ENCODE measurements at regions not wholly inside any gene's neighbourhood (a gene's known extent, or its start where the extent isn't known, plus 50 kb on each side); places are given as distances from the start of the nearest gene placed in this dataset.
"Not testable (repeated sequence)": the region's sequence is repeated elsewhere in the genome, so short reads cannot be mapped to it uniquely, and the experiment has no call there.

DNA sequence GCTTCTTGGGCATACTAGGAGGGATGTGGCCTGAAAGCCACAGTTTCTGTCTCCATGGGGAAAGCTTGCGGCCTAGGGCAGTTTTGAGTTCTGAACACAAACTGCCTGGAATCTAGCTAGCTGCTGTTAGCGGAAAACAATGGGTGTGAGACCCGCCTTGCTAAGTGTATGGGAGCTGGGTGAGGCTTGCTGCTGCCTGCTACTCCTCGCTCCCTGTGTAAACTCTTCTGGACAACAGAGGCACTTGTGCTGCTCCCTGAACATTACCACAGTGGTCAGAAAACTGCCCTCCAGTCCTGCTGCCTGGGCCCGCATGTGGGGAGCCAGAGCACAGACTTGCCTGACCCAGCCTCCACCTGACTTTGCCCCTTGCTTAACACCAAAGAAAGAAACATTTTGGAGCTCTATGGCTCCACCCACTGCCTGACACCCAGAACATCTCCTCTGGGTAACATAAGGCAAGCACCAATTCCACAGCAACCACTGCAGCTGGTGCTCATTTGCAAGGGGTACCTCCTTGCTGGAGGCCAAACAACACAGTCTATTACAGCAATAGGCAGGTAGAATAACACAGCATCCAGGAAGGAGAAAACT lies 766.3 kb upstream of the RAG2 start:
- no peak for DNase-seq

DNA sequence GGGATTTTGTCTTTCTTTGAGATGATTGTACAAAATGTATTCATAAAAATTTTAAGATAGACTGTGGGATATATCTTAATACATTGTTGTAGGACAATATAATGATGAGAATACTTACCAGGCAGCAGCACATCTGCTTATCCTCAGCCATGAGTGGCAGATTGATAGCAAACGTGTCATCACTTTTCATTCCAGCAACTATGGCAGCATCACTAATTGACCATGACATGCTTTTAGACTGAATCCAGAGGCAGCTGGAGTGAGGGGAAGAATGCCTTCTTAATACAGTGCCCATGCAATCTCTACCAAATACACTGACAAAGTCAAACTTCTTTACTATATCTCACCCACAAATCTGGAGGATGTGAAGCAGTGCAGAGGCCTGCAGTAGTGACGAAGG lies 755.2 kb upstream of the RAG2 start:
- DNase-seq, result no peak

- no peak for DNase-seq
These were observed 754.4 kb upstream of the RAG2 start for GRCh38 chr11:37352485-37352884.

DNA sequence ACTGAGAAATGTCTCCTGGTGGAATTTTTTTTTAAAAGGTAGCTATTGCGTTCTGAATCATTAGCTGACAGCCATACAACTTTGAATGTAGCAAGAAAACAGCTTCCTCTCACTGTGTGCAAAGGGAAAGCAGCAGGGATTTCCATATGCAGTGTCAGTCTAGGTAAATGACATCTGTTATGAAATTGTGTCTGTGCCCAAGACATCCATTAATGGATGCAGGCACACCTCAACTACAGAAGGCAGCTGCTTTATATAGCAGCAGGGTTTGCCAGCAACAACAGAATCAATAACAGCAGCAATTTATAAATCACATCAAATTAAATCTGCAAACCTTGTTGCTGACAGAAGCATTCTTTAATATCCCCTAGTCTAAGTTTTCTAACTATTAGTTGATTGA lies 745.3 kb upstream of the RAG2 start:
- DNase-seq, result no peak

GRCh38 chr11:37336401-37336800 lies 738.4 kb upstream of the RAG2 start:
- no peak for DNase-seq

DNA sequence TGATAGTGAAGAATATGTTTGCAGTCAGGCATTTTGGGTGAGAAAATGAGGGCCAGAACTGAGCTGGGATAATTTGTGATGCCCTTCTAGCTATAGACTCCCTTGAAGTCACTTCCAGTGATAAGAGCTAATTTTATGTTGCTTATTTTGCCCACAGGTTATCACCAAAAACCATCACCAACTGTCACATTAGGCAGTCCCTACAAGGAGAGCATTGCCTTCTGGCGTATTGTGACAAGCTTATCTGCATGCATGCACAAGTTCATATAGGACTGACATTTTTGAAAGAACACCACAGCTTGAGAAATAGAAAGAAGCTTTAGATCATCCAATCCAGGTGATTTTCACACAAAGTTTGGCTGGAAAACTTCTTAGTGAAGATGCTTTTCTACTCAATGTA lies 735.3 kb upstream of the RAG2 start:
- no peak for DNase-seq

- no peak for DNase-seq
These were observed 725.8 kb upstream of the RAG2 start for GRCh38 chr11:37323843-37324242.

DNA sequence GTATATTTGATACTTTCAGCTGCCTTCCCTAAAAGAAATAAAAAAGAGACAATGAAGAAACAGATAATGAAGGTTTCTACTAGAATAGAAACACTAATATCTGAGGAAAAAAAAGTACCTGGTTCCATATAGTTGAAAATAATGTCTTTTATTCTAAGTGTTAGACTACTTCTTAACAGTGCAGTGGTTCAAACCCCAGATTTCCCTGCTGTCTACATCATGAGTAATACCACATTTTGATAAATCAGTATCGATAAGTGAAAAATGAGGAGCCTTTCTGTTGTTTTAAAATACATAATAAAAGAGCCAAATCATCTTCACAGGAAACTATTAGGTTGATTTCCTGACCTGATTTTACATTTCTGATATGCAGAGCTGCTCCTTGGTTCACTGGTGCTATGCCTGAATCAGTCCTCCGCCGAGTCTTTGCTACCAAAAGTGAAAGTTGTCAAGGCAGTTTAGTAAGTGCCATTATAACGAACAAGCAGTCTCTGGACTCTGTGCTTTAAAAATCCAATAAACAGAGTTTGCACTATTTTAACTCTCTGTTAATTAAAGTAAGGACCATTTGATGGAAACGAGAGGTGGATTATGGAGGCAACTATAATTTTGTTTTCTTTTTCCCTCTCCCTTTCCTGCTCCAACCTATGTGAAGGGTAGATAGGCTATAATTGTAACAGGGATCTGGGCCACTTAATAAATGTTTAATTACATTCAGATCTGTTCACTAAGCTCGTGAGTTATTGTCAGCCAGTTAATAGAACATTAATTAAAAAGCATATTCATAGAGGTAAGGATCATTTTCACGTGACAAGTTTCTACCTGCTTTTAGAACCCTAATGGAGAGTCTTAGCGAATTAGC lies 724.5 kb upstream of the RAG2 start:
- DNase-seq, result no peak

- no peak for DNase-seq
These were observed 722.9 kb upstream of the RAG2 start for GRCh38 chr11:37320921-37321320.

DNA sequence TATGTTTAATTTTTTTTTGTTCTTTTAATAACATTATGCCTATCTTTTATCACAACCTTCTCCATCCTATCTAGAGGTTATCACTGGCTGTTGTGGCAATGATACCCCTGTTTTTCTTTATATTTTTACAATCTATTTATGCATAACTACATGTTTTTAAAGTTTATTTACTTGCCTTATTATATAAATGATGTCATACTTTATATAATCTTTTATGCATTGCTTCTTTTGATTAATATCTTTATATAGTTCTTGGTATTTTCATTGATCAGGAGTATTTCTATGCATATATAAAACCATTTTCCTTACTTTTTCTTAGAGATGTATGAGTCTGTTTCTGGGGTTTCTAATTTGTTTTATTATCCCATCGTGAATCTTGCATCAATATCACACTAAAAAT lies 719.8 kb upstream of the RAG2 start:
- DNase-seq, result no peak

- no peak for DNase-seq
These were observed 715.2 kb upstream of the RAG2 start for GRCh38 chr11:37313266-37313665.

- no peak for DNase-seq
These were observed 708.5 kb upstream of the RAG2 start for GRCh38 chr11:37306563-37306962.

GRCh38 chr11:37301405-37301804 lies 703.4 kb upstream of the RAG2 start:
- DNase-seq, result not testable (repeated sequence)

- no peak for DNase-seq
These were observed 700.1 kb upstream of the RAG2 start for GRCh38 chr11:37298173-37298572.

DNA sequence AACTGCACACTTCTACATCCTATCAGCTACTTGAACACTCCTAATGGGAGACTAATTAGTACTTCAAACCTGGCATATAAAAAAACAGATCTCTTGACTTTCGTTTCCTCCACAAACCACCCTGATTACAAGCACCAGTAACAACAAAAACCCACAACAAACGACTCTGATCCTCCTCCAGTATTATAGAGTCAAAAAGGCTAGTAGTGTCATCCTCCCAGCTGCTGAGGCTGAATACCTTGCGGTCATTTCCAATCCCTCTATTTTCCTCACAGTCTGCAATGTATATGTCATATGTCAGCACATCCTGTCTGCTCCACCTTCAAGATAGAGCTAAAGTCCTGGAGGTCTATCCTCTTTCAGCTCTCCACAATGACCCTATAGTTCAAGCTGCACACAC lies 688.9 kb upstream of the RAG2 start:
- DNase-seq, result no peak

DNA sequence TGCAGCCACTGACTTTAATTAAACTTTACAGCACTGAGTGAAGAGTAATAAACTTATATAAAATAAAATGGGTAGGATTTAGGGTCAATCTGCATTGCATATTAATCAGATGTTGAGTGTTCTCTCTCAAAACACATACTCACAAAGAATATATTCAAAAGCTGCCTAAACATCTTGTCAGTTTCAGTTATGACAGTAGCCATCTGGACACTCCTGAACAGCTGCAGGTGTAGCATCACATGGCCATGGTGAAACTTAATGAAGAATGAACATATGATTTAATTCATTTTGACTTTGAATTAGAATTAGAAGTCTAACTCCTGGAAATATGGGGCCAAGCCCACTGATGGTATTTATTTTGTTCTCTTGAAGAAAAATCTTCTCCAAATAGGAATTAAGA lies 684.3 kb upstream of the RAG2 start:
- DNase-seq, result no peak

- DNase-seq, result no peak
These were observed 682.2 kb upstream of the RAG2 start for GRCh38 chr11:37280200-37280599.

DNA sequence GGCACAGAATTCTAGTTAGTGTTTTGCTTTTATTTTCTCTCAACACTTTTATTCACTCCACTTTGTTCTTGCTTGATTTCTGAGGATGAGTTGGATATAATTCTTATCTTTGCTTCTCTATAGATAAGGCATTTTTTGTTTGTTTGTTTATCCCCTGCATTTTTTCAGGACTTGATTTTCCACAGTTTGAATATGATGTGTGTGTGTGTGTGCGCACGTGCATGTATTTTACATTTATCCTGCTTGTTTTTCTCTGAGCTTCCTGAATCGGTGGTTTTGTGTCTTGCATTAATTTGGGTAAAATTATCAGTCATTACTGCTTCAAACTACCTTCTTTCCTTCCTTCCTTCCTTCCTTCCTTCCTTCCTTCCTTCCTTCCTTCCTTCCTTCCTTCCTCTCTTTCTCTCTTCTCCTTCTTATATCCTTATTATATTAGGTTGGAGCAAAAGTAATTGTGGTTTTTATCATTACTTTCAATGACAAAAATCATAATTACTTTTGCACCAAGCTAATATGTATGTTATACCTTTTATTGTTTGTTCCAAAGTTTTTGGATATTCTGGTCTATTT lies 679.9 kb upstream of the RAG2 start:
- DNase-seq, result no peak

GRCh38 chr11:37264783-37265182 lies 666.7 kb upstream of the RAG2 start:
- no peak for DNase-seq

DNA sequence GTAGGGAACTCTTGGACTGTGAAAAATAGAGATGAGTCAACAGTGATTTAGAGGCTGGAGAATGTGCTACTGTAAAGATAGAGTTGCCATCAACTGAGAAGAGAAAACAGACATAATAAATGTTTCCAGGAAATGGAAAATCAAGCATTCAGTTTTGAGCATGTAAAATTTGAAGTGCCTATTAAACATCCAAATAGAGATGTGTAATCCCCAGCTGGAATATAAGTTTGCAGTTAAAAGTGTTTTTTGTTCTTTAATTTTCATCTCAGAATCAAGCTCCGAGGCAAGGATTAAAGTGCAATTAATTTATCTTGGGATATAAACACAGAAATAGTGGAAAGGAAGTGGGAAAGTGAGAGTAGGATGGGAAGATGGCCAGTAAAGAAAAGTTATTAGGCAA lies 666.0 kb upstream of the RAG2 start:
- no peak for DNase-seq

DNA sequence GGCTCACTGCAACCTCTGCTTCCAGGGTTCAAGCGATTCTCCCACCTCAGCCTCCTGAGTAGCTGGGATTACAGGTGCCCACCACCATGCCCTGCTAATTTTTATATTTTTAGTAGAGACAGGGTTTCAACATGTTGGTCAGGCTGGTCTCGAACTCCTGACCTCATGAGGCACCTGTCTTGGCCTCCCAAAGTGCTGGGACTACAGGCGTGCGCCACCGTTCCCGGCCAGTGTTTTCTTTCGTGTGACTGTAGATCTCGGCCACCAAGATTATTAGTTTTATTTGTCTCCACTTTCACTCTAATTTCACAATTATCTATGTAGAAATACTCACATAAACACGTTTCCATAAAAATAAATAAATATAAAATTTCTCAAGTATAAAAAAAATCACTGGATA lies 665.4 kb upstream of the RAG2 start:
- not testable (repeated sequence) for DNase-seq

GRCh38 chr11:37259734-37260133 lies 661.7 kb upstream of the RAG2 start:
- DNase-seq, result no peak

- DNase-seq, result no peak
These were observed 650.1 kb upstream of the RAG2 start for GRCh38 chr11:37248145-37248544.

- DNase-seq, result not testable (repeated sequence)
These were observed 648.1 kb upstream of the RAG2 start for GRCh38 chr11:37246092-37246491.
